ENCODE measurements at regions not wholly inside any gene's neighbourhood (a gene's known extent, or its start where the extent isn't known, plus 50 kb on each side); places are given as distances from the start of the nearest gene placed in this dataset.
"Not testable (repeated sequence)": the region's sequence is repeated elsewhere in the genome, so short reads cannot be mapped to it uniquely, and the experiment has no call there.

DNA sequence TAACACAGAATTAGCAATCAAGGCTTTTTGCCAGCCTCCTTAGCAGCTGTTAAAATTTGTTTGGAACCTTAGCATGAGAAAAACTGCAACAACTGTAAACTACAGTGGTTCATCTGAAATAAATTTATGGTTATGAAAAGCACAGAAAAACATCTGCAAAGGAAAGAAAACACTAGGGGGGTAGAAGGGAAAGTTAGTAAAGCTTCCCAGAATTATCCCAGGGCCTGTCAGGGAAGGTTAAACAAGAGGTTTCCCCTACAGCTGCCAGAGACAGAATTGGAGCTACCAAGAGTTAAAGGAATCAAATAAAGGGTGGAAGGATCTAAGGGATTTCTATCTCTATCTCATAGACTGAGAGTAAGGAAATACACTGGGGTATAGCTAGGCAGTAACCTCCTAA is 234.7 kb upstream of the DIAPH2 start:
- ATAC-seq (no peak), DNase-seq (no peak)
- Histone ChIP-seq H3K4me1 (ENCODE audit: control insufficient read depth, insufficient read depth, low read length) (no peaks in the 10 kb centered on the region), H3K27ac (ENCODE audit: low read length) (no peak overlapping the region), H3K9me3 (ENCODE audit: control insufficient read depth, low read length) (no peaks in the 10 kb centered on the region), H3K27me3 (ENCODE audit: control insufficient read depth, insufficient read depth) (no peaks in the 10 kb centered on the region), H3K4me3 (ENCODE audit: low read length) (no peak overlapping the region)
- intact Hi-C loops (cut with DNase I), result no loop called here

DNA sequence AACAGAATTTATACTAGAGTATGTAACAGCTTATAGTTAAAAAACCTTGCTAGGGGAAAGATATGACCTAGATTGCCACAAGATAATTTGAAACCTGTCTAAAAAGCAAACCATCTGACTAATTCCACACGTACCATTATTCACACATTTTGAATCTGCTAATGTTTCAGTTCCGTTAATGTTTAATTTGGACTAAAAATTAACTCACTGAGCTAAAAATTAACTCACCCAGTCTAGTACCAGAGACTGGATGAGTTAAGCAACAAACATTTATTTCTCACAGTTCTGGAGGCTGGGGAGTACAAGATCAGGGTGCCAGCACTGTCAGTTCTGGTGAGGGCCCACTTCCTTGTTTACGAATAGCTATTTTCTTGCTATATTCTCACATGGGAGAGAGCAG is 231.5 kb upstream of the DIAPH2 start:
- WGBS, result 87% methylated on average over 3 of the region's 3 CpGs
- Histone ChIP-seq H3K4me1 (ENCODE audit: control insufficient read depth, insufficient read depth, low read length) (no peaks in the 10 kb centered on the region), H3K27me3 (ENCODE audit: control insufficient read depth, insufficient read depth) (no peaks in the 10 kb centered on the region), H3K4me3 (ENCODE audit: low read length) (no peak overlapping the region), H3K9me3 (ENCODE audit: control insufficient read depth, low read length) (no peaks in the 10 kb centered on the region), H3K27ac (ENCODE audit: low read length) (no peak overlapping the region)
- ATAC-seq (no peak), DNase-seq (no peak)
- intact Hi-C loops (cut with DNase I), result no loop called here

DNA sequence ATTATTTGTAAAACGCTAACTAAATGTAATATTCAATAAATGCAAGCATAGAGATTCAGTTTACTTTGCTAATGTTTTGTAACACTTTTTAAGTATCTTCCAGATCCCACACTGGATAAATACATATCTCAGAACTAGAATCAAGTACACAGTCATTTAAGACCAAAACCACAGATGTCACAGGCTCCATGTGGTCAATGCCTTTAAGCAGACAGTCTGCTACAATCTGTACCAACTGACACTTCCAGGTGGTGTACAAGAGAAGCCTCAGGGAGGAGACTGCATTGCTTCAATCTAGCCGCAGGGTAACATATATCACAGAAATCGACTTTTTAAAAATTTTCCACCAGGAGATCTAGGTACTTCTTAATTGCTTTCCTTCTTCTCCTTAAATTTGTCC is 229.6 kb upstream of the DIAPH2 start:
- no peaks in the 10 kb centered on the region for H3K9me3 ChIP-seq (ENCODE audit: control insufficient read depth, low read length)

GRCh38 chrX:96464880-96465558 is 219.6 kb upstream of the DIAPH2 start:
- WGBS, result 96% methylated on average over 15 of the region's 16 CpGs
- intact Hi-C loops (cut with DNase I), result no loop called here
- no peaks in the 10 kb centered on the region for H3K9me3 ChIP-seq (ENCODE audit: control insufficient read depth, low read length)
- ATAC-seq, result no peak
- no peak overlapping the region for H3K4me3 ChIP-seq (ENCODE audit: low read length)
- no peaks in the 10 kb centered on the region for H3K4me1 ChIP-seq (ENCODE audit: control insufficient read depth, insufficient read depth, low read length)
- DNase-seq, result no peak
- no peaks in the 10 kb centered on the region for H3K27me3 ChIP-seq (ENCODE audit: control insufficient read depth, insufficient read depth)
- no peak overlapping the region for H3K27ac ChIP-seq (ENCODE audit: low read length)

More for the DNA sequence above, 229.6 kb upstream of the DIAPH2 start:
- no peak overlapping the region for H3K4me3 ChIP-seq (ENCODE audit: low read length)
- H3K27me3 ChIP-seq (ENCODE audit: control insufficient read depth, insufficient read depth), result no peaks in the 10 kb centered on the region
- no peak for ATAC-seq
- 92% methylated on average over 3 of the region's 3 CpGs for WGBS
- intact Hi-C loops (cut with DNase I), result no loop called here
- no peaks in the 10 kb centered on the region for H3K4me1 ChIP-seq (ENCODE audit: control insufficient read depth, insufficient read depth, low read length)
- no peak overlapping the region for H3K27ac ChIP-seq (ENCODE audit: low read length)
- no peak for DNase-seq

DNA sequence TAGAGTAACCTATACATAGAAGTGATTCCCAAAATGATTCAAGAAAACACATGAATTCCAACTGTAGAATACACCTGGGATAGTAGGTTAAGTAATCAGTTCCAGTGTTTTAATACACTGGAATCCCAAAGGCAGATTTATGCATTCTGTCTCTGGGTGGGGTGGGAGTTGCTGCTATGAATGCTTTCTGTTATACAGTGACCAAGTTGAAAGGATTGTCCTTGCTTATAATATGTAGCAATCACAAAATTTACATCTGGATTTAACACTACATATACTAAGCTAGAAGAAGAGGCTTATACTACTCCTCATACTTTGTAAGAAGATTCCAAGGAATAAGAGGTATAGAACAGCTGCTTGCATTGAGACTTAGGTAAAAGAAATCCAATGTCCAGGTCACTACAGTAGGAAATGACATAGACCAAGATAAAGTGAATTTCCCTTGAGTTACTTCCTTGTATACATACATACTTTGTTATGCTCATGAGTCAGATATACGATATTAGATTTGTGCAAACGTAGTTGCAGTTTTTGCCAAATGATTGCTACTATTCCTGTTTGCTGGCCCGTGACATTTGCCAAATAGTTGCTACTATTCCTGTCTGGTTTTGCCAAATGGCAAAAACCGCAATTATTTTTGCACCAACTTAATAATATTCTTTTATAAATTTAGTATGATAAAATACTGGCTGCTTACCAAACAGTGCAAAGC is 210.5 kb upstream of the DIAPH2 start:
- 44% methylated on average over 4 of the region's 4 CpGs for WGBS
- H3K4me3 ChIP-seq (ENCODE audit: low read length), result no peak overlapping the region

DNA sequence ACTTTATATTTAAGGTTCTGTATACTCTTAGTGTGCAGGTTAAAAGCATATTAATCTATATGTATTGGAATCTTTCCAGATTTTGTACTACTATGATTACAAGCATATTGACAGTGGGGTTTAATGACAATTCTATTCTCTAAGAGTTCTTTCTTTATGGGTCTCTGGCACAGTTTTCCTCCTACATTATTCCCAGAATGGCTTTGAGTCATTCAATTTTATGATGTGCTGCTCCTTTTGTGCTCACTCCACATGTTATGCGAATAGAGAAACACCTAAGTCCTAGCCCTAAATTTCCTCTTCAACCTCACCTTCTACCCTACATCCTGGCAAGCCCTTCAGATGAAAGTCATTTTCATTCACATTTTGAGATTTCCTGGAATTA is 209.9 kb upstream of the DIAPH2 start:
- H3K27ac ChIP-seq (ENCODE audit: low read length), result no peak overlapping the region
- DNase-seq (no peak), ATAC-seq (no peak)
- no peak overlapping the region for H3K4me3 ChIP-seq (ENCODE audit: low read length)
- intact Hi-C loops (cut with DNase I), result no loop called here
- no peaks in the 10 kb centered on the region for H3K4me1 ChIP-seq (ENCODE audit: control insufficient read depth, insufficient read depth, low read length)
- WGBS, result 98% methylated on average over 1 of the region's 1 CpG
- no peaks in the 10 kb centered on the region for H3K27me3 ChIP-seq (ENCODE audit: control insufficient read depth, insufficient read depth)
- H3K9me3 ChIP-seq (ENCODE audit: control insufficient read depth, low read length), result no peaks in the 10 kb centered on the region

More for the DNA sequence above, 210.5 kb upstream of the DIAPH2 start:
- Histone ChIP-seq H3K9me3 (ENCODE audit: control insufficient read depth, low read length) (no peaks in the 10 kb centered on the region), H3K27me3 (ENCODE audit: control insufficient read depth, insufficient read depth) (no peaks in the 10 kb centered on the region), H3K27ac (ENCODE audit: low read length) (no peak overlapping the region), H3K4me1 (ENCODE audit: control insufficient read depth, insufficient read depth, low read length) (no peaks in the 10 kb centered on the region)
- intact Hi-C loops (cut with DNase I), result no loop called here
- ATAC-seq, result no peak
- no peak for DNase-seq

GRCh38 chrX:96480081-96480480 is 204.6 kb upstream of the DIAPH2 start:
- intact Hi-C loops (cut with DNase I), result no loop called here
- H3K4me1 ChIP-seq (ENCODE audit: control insufficient read depth, insufficient read depth, low read length), result no peaks in the 10 kb centered on the region
- H3K27ac ChIP-seq (ENCODE audit: low read length), result no peak overlapping the region
- H3K4me3 ChIP-seq (ENCODE audit: low read length), result no peak overlapping the region
- H3K27me3 ChIP-seq (ENCODE audit: control insufficient read depth, insufficient read depth), result no peaks in the 10 kb centered on the region
- no peaks in the 10 kb centered on the region for H3K9me3 ChIP-seq (ENCODE audit: control insufficient read depth, low read length)
- no peak for DNase-seq
- no peak for ATAC-seq
- 54% methylated on average over 5 of the region's 5 CpGs for WGBS

- Histone ChIP-seq H3K27ac (ENCODE audit: low read length) (no peak overlapping the region), H3K27me3 (ENCODE audit: control insufficient read depth, insufficient read depth) (no peaks in the 10 kb centered on the region), H3K9me3 (ENCODE audit: control insufficient read depth, low read length) (no peaks in the 10 kb centered on the region), H3K4me3 (ENCODE audit: low read length) (no peak overlapping the region), H3K4me1 (ENCODE audit: control insufficient read depth, insufficient read depth, low read length) (no peaks in the 10 kb centered on the region)
- no peak for ATAC-seq
- intact Hi-C loops (cut with DNase I), result no loop called here
- 94% methylated on average over 4 of the region's 4 CpGs for WGBS
- no peak for DNase-seq
Measured at GRCh38 chrX:96481831-96482230, 202.8 kb upstream of the DIAPH2 start.

DNA sequence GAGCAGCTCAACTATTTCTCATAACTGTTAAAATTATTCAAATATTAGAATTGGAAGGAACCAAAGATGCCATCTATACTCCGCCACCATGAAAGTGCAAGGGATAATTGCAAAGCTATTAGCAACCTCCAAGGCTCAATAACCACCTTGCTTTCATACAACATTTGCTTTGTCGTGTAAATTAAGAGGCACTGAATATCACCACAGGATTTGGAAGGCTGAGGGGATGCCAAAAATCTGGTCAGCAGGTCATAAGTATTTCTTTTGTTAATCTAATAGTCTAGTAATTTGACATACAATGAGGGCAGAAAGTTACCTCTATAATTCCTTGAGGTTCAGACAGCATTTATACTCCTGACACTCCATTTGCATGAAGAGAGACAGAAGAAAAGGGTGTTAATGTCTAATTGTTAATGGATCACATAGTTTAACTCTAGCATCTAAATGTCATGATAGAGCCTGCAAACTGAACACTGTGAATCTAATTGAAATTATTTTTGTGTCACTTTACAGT is 200.9 kb upstream of the DIAPH2 start:
- intact Hi-C loops (cut with DNase I), result no loop called here
- ATAC-seq, result no peak
- Histone ChIP-seq H3K9me3 (ENCODE audit: control insufficient read depth, low read length) (no peaks in the 10 kb centered on the region), H3K4me1 (ENCODE audit: control insufficient read depth, insufficient read depth, low read length) (no peaks in the 10 kb centered on the region), H3K27me3 (ENCODE audit: control insufficient read depth, insufficient read depth) (no peaks in the 10 kb centered on the region), H3K4me3 (ENCODE audit: low read length) (no peak overlapping the region), H3K27ac (ENCODE audit: low read length) (no peak overlapping the region)
- DNase-seq, result no peak
- 91% methylated on average over 2 of the region's 2 CpGs for WGBS

- H3K4me3 ChIP-seq (ENCODE audit: low read length); H3K27ac ChIP-seq (ENCODE audit: low read length); H3K9me3 ChIP-seq (ENCODE audit: control insufficient read depth, low read length); H3K27me3 ChIP-seq (ENCODE audit: control insufficient read depth, insufficient read depth); DNase-seq; H3K4me1 ChIP-seq (ENCODE audit: control insufficient read depth, insufficient read depth, low read length); ATAC-seq; intact Hi-C loops (cut with DNase I): not testable (repeated sequence)
- 96% methylated on average over 11 of the region's 11 CpGs for WGBS
Measured at GRCh38 chrX:96486687-96487086, 198.0 kb upstream of the DIAPH2 start.

DNA sequence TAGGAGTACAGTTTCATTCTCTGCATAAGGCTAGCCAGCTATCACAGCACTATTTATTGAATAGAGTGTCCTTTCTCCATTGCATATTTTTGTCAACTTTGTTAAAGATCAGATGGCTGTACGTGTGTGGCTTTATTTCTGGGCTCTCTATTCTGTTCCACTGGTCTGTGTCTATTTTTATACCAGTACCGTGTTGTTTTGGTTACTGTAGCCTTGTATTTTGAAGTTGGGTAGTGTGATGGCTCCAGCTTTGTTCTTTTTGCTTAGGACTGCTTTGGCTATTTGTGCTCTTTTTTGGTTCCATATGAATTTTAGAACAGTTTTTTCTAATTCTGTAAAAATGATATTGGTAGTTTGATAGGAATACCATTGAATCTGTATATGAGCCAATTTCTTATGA is 182.1 kb upstream of the DIAPH2 start:
- intact Hi-C loops (cut with DNase I), result no loop called here
- Histone ChIP-seq H3K27me3 (ENCODE audit: control insufficient read depth, insufficient read depth) (no peaks in the 10 kb centered on the region), H3K4me1 (ENCODE audit: control insufficient read depth, insufficient read depth, low read length) (no peaks in the 10 kb centered on the region), H3K9me3 (ENCODE audit: control insufficient read depth, low read length) (no peaks in the 10 kb centered on the region), H3K27ac (ENCODE audit: low read length) (no peak overlapping the region), H3K4me3 (ENCODE audit: low read length) (no peak overlapping the region)
- WGBS, result 17% methylated on average over 2 of the region's 2 CpGs
- DNase-seq, result no peak
- no peak for ATAC-seq
